Endothelial cell of umbilical vein (primary cell): ENCODE measurements at regions not wholly inside any gene's neighbourhood (a gene's known extent, or its start where the extent isn't known, plus 50 kb on each side); places are given as distances from the start of the nearest gene placed in this dataset.

ENCODE experiments used
- CTCF ChIP-seq, 2 donors: IDR thresholded peaks; 1 replicate in 1 of 2; 2 replicates in 1 of 2; pipeline ENCODE4 v1.5.1; 2011; ENCODE audit warnings: low read length in 2 of 2, mild to moderate bottlenecking in 2 of 2, moderate library complexity in 2 of 2, control low read depth in 1 of 2, inconsistent platforms in 1 of 2, low read depth in 1 of 2; ENCODE audit not compliant: insufficient read depth in 1 of 2; ENCODE audit errors: extremely low read depth in 1 of 2
- EZH2 ChIP-seq: IDR thresholded peaks from 2 replicates; pipeline ENCODE4 v1.6.1; 2012; ENCODE audit warnings: borderline replicate concordance, low read depth, mild to moderate bottlenecking, moderate library complexity, low read length, inconsistent platforms; ENCODE audit not compliant: severe bottlenecking
- MAX ChIP-seq: IDR thresholded peaks from 2 replicates; pipeline ENCODE4 v1.6.1; 2011; ENCODE audit not compliant: insufficient read depth, insufficient read length
- MYC ChIP-seq: IDR thresholded peaks from one replicate; pipeline ENCODE4 v1.6.1; 2011; ENCODE audit warnings: mild to moderate bottlenecking, low read depth, low read length
- POLR2AphosphoS5 ChIP-seq: IDR thresholded peaks from 2 replicates; pipeline ENCODE4 v1.6.1; 2012; ENCODE audit warnings: low read depth, mild to moderate bottlenecking, control low read depth, low read length, moderate library complexity; ENCODE audit not compliant: insufficient read depth

GRCh38 chr6:90689172-90689571 lies 102.3 kb upstream of the MAP3K7 start:
- TF ChIP-seq MAX (no peak), MYC (no peak), POLR2AphosphoS5 (no peak), CTCF (IDR thresholded peaks at IDR 0.05; ENCODE audit: extremely low read depth in 1 of 2, insufficient read depth in 1 of 2, low read depth in 1 of 2, low read length in 2 of 2) (no peak), EZH2 (no peak)
